ENCODE measurements at regions not wholly inside any gene's neighbourhood (a gene's known extent, or its start where the extent isn't known, plus 50 kb on each side); places are given as distances from the start of the nearest gene placed in this dataset.

DNA sequence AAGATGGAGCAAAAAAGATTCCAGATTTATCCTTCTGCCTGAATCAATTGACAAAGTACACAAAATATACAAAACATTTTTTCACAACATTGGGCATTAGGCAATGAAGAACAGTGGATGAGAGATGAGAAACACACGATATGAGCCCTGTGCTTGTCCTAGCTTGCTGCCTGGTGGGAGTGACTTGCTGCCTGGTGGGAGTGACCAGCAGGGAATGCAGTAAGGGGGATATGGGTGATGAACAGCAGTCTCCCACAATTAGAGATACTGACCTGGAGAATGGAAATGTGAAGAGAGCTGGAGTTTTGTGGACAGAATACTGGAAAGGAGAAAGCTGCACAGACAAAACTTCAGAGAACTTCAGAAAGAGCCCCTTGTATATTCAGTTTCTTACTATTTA is 629.4 kb upstream of the FRG1 start:
- no peak for DNase-seq

DNA sequence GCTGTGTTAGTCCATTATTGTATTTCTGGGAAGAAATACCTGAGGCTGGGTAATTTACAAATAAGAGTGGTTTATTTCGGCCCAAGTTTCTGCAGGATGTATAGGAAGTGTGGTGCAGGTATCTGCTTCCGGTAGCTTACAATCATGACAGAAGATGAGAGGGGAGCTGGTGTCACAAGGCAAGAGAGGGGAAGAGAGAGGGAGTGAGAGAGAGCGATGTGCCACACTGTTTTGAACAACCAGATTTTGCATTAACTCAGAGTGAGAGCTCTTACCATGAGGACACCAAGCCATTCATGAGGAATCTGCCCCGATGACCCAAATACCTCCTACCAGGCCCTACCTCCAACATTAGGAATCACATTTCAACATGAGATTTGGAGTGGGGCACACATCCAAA is 627.6 kb upstream of the FRG1 start:
- DNase-seq = no peak

DNA sequence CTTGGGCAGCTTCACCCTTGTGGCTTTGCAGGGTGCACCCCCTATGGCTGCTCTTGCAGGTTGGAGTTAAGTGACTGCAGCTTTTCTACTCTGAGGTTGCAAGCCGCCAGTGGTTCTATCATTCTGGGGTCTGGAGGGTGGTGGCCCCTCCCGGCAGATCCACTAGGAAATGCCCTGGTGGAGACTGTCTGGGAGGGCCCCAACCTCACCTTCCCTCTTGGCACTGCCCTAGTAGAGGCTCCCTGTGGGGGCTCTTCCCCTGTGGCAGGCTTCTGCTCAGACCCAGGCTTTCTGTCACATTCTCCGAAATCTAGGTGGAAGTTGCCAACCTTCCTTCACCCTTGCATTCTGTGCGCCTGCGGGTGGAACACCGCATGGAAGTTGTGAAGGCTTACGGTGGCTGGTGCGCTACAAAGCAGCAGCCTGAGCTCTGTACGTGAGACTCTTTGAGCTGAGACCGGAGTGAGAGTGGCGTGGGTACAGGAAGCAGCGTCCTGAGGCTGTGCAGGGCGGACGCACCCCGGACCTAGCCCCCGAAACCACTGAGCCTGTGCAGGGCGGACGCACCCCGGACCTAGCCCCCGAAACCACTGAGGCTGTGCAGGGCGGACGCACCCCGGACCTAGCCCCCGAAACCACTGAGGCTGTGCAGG is 626.7 kb upstream of the FRG1 start:
- no peak for DNase-seq

- DNase-seq = no peak
Measured at GRCh38 chr4:189322426-189322825, 618.2 kb upstream of the FRG1 start.

DNA sequence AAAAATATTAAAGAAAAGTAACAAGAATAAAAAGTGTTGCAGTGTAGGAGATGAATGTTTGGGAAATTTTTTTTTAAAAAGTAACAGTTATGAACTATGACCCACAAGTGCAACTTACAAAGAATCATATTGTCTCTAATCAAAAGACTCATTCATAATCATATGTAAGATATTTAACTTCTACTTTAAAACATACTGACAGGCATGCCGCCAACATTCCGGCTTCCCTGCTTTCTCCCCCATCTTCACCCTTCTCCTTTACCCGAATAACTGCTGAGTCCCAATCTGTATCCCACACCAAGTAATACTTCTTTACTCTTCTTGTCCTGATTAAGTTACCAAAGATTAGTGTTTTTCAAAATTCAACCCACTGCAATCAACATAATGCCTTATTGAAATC is 598.8 kb upstream of the FRG1 start:
- DNase-seq = no peak

GRCh38 chr4:189355590-189355989 is 585.1 kb upstream of the FRG1 start:
- no peak for DNase-seq

GRCh38 chr4:189362364-189362763 is 578.3 kb upstream of the FRG1 start:
- DNase-seq = no peak

GRCh38 chr4:189364032-189364449 is 576.6 kb upstream of the FRG1 start:
- DNase-seq = no peak

GRCh38 chr4:189365451-189365850 is 575.2 kb upstream of the FRG1 start:
- DNase-seq = no peak

- DNase-seq = no peak
Measured at GRCh38 chr4:189367832-189368231, 572.8 kb upstream of the FRG1 start.

GRCh38 chr4:189374176-189374575 is 566.5 kb upstream of the FRG1 start:
- no peak for DNase-seq

- DNase-seq = no peak
Measured at GRCh38 chr4:189376901-189377300, 563.8 kb upstream of the FRG1 start.

DNA sequence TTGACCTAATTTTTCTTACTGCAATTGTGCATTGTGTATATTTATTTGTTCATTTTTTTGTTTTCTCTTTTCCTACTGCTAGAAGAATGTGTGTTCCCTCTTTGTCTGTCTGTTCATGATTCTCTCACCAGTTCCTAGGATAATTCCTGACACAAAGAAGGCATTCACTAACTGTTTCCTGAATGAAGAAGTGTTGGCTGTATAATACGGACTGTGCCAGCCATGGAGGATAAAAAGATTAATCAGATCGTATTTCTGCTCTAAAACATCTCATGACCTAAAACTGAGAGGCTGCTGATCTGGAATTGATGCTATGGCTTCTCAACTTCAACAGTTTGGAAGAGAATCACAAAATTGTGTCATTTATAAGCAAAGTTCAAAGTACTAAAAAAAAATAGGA is 563.1 kb upstream of the FRG1 start:
- no peak for DNase-seq

DNA sequence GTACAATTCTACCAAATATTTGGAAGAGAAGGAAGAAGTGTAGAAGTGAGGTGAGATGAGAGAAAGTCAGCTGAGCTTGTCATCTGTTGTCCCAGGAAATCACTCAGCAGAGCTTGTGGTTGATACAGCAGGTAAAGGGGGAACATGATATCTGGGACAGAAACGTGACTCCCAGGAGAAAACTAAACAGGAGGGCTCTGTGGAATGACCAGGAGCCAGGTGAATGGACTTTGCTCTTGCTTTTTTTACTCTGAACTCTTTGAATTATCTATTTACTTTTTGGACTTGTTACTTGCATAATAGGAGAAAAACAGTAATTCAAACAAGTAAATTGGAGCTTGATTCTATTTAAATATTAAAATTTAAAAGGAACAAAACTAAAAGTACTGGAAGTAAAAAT is 555.6 kb upstream of the FRG1 start:
- DNase-seq = no peak

- no peak for DNase-seq
Measured at GRCh38 chr4:189385579-189385978, 555.1 kb upstream of the FRG1 start.

DNA sequence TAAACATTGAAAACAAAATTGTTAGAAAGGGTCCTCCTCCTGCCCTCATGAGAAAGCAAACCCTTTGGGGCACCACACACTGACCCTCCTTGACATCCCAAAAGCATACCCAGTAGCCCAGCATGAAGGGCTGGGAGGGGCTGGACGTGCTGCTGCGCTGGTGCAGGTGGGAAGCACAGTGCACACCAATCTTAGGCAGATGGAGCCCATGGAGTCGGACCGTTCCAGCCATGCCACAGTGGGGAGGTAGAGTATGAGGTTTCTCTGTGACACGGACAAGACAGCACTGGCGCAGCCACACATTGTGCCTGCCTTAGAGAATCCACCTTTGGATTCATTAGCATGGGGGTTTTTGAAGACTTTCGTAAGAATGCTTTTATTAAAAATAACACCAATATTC is 544.2 kb upstream of the FRG1 start:
- DNase-seq = no peak

- no peak for DNase-seq
Measured at GRCh38 chr4:189404271-189404670, 536.4 kb upstream of the FRG1 start.

DNA sequence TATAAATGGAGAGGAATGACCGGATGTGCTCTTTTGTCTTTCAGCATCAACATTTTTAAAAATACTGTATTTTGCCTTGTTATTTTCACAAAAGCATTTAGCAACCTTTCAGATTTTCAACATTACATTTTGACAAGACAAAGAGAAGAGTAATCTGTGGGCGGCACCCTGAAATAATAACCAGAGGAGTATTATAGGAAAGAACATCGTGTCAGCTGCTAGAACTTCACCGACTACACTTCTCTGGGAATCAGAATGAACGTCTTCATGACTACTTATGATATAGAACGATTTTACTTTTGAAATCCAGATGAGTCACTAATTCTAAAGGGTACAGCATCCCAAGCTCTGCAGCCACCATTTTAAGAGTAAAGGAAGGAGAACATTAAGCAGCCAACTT is 531.5 kb upstream of the FRG1 start:
- no peak for DNase-seq

GRCh38 chr4:189414021-189414420 is 526.7 kb upstream of the FRG1 start:
- no peak for DNase-seq

DNA sequence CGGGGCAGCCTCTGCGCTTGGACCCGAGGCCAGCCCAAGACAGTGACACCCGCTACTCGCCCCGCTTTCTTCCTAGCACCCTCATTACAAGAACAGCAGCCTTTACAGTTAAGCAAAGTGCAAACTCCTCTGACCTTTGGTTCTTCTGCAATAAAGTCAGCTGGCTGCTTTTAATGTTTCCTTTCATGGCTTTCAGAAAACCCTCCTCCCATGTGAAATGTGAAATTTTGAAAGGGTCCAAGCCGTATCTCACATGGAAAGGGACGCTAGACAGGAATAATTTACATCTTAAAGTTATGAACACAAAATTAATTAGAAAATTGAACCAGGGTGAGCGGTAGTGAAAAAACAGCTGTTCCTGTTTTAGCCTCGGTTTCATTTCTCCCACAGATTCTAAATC is 520.1 kb upstream of the FRG1 start:
- no peak for DNase-seq

- no peak for DNase-seq
Measured at GRCh38 chr4:189436207-189436606, 504.5 kb upstream of the FRG1 start.

GRCh38 chr4:189440716-189441115 is 500.0 kb upstream of the FRG1 start:
- no peak for DNase-seq

DNA sequence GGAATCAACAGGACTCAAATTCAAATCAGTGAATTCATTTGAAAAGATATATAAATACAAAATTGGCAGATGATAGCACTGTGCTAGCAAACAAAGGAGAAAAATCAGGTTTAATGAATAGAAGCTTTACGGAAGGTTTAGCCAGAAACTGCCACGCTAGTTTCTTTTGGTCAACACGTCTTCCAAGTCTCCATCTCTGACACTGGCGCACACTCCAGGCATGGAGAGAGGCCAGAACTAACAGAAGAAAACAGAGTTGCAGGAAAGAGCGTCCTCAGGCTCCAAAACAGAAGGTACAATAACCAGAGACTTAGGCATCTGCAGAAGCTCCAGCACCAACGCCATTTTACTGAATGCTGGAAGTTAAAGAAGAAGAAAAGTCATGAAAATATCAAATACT is 497.3 kb upstream of the FRG1 start:
- DNase-seq = no peak

DNA sequence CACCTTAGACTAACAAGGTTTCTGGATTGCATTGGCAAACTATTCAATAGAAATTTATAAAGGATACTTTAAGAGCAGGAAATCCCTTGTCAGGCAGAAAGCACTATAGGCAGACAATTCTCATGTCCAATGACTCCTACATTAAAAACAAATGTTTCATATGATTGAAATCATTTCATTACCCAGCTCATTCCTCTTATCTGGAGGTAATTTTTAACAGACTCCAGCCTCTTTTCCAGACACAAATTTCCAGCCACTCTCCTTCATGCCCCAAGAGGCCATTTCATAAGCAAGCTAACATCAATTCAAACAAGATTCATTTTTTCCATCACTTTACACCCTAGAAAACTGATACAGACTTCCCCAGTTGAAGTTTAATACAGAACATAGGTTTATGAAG is 495.1 kb upstream of the FRG1 start:
- DNase-seq = no peak

DNA sequence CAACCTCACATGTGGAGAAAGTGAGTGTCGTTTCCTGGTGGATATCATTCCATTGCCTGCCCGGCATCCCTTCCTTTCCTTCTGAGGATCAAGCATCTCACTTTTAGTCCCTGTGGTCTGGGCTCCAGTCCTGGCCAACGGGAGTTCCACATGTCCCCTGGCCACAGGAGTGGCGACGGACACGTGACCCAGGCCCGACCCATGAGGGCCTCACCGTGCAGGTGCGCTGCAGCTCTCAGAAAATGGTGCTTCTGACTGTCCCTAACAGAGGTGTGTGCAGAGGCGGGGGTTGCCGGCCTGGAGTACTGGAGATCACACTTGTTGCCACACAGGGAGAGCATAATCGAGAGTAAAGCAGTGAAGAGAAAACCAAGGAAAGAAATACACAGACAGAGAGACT is 476.9 kb upstream of the FRG1 start:
- DNase-seq = no peak

DNA sequence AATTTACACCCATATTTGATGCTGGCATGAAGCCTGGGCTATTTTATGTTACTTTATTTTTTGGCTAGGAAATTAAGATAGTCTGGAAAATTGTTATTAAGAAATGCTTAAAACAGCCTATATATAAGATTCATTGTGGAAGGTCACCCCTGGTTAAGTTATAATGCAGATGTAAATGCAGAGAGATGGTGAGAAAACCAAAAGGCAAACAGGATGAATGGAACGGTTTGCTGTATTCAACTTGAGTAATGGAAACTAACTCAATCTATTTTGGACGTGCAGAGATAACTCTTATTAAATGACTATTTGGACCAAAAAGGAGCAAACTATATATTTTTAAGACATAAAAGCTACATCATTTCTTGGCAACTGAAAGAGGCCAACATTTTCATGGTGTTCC is 446.3 kb upstream of the FRG1 start:
- no peak for DNase-seq
